Erythroblast (primary cell): ENCODE measurements at regions not wholly inside any gene's neighbourhood (a gene's known extent, or its start where the extent isn't known, plus 50 kb on each side); places are given as distances from the start of the nearest gene placed in this dataset.

Experiments used
- GATA1 ChIP-seq: IDR thresholded peaks from 2 replicates; pipeline ENCODE4 v1.6.1; 2011; ENCODE audit warnings: low read depth, mild to moderate bottlenecking, control low read depth, low read length, moderate library complexity
- POLR2A ChIP-seq: IDR thresholded peaks from 2 replicates; pipeline ENCODE4 v1.6.1; 2011; ENCODE audit warnings: mild to moderate bottlenecking, low read length

DNA sequence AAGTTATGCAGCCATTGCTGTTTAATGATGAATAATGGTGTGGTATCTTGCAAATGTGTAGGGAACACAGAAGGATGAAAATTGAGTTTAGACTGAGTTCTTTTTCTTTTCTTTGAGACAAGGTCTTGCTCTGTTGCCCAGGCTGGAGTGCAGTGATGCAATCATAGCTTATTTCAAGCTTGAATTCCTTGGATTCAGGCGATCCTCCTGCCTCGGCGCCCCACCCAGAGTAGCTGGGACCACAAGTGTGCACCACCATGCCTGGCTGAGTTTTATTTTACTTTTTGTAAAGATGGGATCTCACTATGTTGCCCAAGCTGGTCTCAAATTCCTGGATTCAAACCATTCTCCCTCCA, 74.6 kb upstream of the TBC1D3K start:
- no peak for TF ChIP-seq POLR2A
- no peak for TF ChIP-seq GATA1
